GM19438 (cell line): ENCODE measurements at regions not wholly inside any gene's neighbourhood (a gene's known extent, or its start where the extent isn't known, plus 50 kb on each side); places are given as distances from the start of the nearest gene placed in this dataset.
"Not testable (repeated sequence)": the region's sequence is repeated elsewhere in the genome, so short reads cannot be mapped to it uniquely, and the experiment has no call there.

Experiments
- ATAC-seq: cut with Tn5 transposase; IDR thresholded peaks from one replicate; pipeline ENCODE4 v1.9.1; 2021; ENCODE audit warnings: low read depth; ENCODE audit not compliant: unreplicated experiment

- no peak for ATAC-seq
Measured at GRCh38 chr6:84635081-84635761, 129.2 kb downstream of the TBX18 start.

GRCh38 chr6:84633771-84634170 lies 130.6 kb downstream of the TBX18 start:
- ATAC-seq = no peak

- not testable (repeated sequence) for ATAC-seq
Measured at GRCh38 chr6:84626527-84626926, 137.9 kb downstream of the TBX18 start.

GRCh38 chr6:84625506-84625905 lies 138.9 kb downstream of the TBX18 start:
- no peak for ATAC-seq

- no peak for ATAC-seq
Measured at GRCh38 chr6:84623956-84624680, 140.3 kb downstream of the TBX18 start.

- ATAC-seq = no peak
Measured at GRCh38 chr6:84618836-84619235, 145.6 kb downstream of the TBX18 start.

GRCh38 chr6:84618046-84618752 lies 146.2 kb downstream of the TBX18 start:
- ATAC-seq = no peak

- no peak for ATAC-seq
Measured at GRCh38 chr6:84615987-84616386, 148.4 kb downstream of the TBX18 start.

GRCh38 chr6:84615113-84615850 lies 149.1 kb downstream of the TBX18 start:
- ATAC-seq = no peak

GRCh38 chr6:84606860-84607259 lies 157.5 kb downstream of the TBX18 start:
- no peak for ATAC-seq

- ATAC-seq = no peak
Measured at GRCh38 chr6:84605298-84605697, 159.1 kb downstream of the TBX18 start.

GRCh38 chr6:84601366-84601765 lies 163.0 kb downstream of the TBX18 start:
- no peak for ATAC-seq

GRCh38 chr6:84599991-84600390 lies 164.4 kb downstream of the TBX18 start:
- ATAC-seq = no peak

GRCh38 chr6:84597238-84597875 lies 167.0 kb downstream of the TBX18 start:
- ATAC-seq = no peak

GRCh38 chr6:84596488-84596887 lies 167.9 kb downstream of the TBX18 start:
- ATAC-seq = no peak

GRCh38 chr6:84588697-84589080 lies 175.7 kb downstream of the TBX18 start:
- no peak for ATAC-seq

GRCh38 chr6:84587994-84588696 lies 176.3 kb downstream of the TBX18 start:
- ATAC-seq = not testable (repeated sequence)

GRCh38 chr6:84587202-84587940 lies 177.0 kb downstream of the TBX18 start:
- ATAC-seq = not testable (repeated sequence)

GRCh38 chr6:84583784-84584183 lies 180.6 kb downstream of the TBX18 start:
- no peak for ATAC-seq
